Mucosa of rectum (tissue), 2 donors: ENCODE measurements at regions not wholly inside any gene's neighbourhood (a gene's known extent, or its start where the extent isn't known, plus 50 kb on each side); places are given as distances from the start of the nearest gene placed in this dataset.

Experiments used
- H3K27ac ChIP-seq, 2 donors: one replicate each; pipeline ENCODE4 v1.7.0; 2013; ENCODE audit warnings: inconsistent platforms in 2 of 2, low read depth in 2 of 2, low read length in 2 of 2
- H3K27me3 ChIP-seq, 2 donors: one replicate each; pipeline ENCODE4 v1.7.0; 2013; ENCODE audit warnings: low read length in 2 of 2; ENCODE audit not compliant: control insufficient read depth in 2 of 2, insufficient read depth in 2 of 2
- H3K36me3 ChIP-seq, 2 donors: one replicate each; pipeline ENCODE4 v1.7.0; 2013; ENCODE audit warnings: low read length in 2 of 2; ENCODE audit not compliant: control insufficient read depth in 2 of 2, insufficient read depth in 2 of 2
- H3K4me1 ChIP-seq, 2 donors: one replicate each; pipeline ENCODE4 v1.7.0; 2013; ENCODE audit warnings: low read length in 2 of 2, mild to moderate bottlenecking in 1 of 2; ENCODE audit not compliant: control insufficient read depth in 2 of 2, insufficient read depth in 2 of 2
- H3K4me3 ChIP-seq, 2 donors: one replicate each; pipeline ENCODE4 v1.7.0; 2013; ENCODE audit warnings: low read length in 2 of 2
- H3K9ac ChIP-seq, 2 donors: one replicate each; pipeline ENCODE4 v1.7.0; 2013; ENCODE audit warnings: low read length in 2 of 2, low read depth in 1 of 2, mild to moderate bottlenecking in 1 of 2
- H3K9me3 ChIP-seq, 2 donors: one replicate each; pipeline ENCODE4 v1.7.0; 2013; ENCODE audit warnings: low read length in 2 of 2; ENCODE audit not compliant: control insufficient read depth in 2 of 2
- donor health status: healthy.
- donor health status: Normal muscosa, but diverticular disease.

GRCh38 chr3:180295811-180296210 lies 259.1 kb upstream of the PEX5L start:
- no peak overlapping the region for H3K4me3 ChIP-seq
- peaks cover 0 to 3% of the 10 kb centered on the region in 2 donors for H3K9me3 ChIP-seq
- no peaks in the 10 kb centered on the region for H3K36me3 ChIP-seq
- H3K27me3 ChIP-seq: no peaks in the 10 kb centered on the region
- no peak overlapping the region for H3K27ac ChIP-seq
- no peaks in the 10 kb centered on the region for H3K4me1 ChIP-seq
- no peak overlapping the region for H3K9ac ChIP-seq

- H3K9me3 ChIP-seq: peaks cover 0 to 3% of the 10 kb centered on the region in 2 donors
- H3K4me3 ChIP-seq: no peak overlapping the region
- H3K36me3 ChIP-seq: no peaks in the 10 kb centered on the region
- H3K27ac ChIP-seq: no peak overlapping the region
- H3K9ac ChIP-seq: no peak overlapping the region
- H3K4me1 ChIP-seq: no peaks in the 10 kb centered on the region
- no peaks in the 10 kb centered on the region for H3K27me3 ChIP-seq
Measured at GRCh38 chr3:180296971-180297370, 260.2 kb upstream of the PEX5L start.

DNA sequence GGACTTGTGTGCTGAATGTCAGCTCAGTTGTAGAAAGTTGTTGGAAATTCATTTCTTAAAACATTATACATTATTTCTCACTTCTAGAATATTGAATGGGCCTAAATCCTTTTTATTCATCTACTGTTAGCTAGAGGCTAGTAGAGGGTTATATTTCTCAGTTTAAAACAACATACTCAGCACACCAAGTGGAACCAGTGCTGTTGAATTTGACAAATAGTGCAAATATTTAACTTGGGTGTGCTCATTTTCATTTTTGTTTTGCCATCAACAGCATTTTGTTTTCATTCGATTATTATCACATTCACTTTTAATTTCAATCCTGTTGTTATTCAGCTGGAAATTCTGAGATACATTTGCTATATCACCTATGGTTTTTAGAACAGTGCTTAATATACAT lies 269.4 kb upstream of the PEX5L start:
- no peaks in the 10 kb centered on the region for H3K9me3 ChIP-seq
- H3K27me3 ChIP-seq: no peaks in the 10 kb centered on the region
- H3K9ac ChIP-seq: no peak overlapping the region
- no peak overlapping the region for H3K27ac ChIP-seq
- H3K4me1 ChIP-seq: no peaks in the 10 kb centered on the region
- no peaks in the 10 kb centered on the region for H3K36me3 ChIP-seq
- no peak overlapping the region for H3K4me3 ChIP-seq

DNA sequence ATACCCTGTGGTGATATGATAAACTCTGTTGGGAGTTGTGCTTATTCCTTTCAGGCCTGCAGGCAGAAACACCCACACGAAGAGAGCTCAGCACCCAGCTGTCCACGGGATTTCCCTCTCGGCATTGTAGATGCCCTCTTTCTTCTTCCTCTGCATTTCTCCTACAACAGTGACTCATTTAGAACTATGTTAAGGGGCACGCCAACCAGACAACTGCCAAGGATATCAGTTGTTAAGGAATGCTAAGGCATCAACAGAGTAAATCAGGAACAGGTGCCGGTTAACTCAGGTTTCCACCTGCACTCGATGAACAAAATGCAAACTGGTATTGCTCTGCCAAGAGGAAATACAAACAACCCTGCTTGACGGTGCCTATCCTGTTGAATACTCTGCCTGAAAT lies 270.0 kb upstream of the PEX5L start:
- Histone ChIP-seq H3K9me3 (no peaks in the 10 kb centered on the region), H3K9ac (no peak overlapping the region), H3K4me3 (no peak overlapping the region), H3K4me1 (no peaks in the 10 kb centered on the region), H3K36me3 (no peaks in the 10 kb centered on the region), H3K27me3 (no peaks in the 10 kb centered on the region), H3K27ac (no peak overlapping the region)

DNA sequence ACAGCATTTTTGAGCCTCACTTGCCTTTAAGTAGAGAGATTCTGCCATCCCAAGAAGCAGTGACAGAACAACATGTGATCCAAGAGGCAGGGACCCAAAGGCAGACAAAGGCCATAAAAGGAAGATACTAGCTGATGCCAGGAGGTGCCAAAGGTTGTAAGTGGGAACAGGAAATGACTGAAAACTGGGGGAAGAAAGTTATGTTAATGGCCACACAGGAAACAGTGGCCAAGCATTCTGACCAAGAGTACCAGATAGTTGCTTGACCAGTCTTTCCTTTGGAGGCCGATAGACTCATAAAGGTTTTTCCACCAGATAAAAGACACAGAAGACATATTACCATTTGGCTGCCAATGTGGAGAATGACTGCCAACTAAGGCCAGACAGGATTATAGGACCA lies 274.5 kb upstream of the PEX5L start:
- H3K27ac ChIP-seq: no peak overlapping the region
- no peak overlapping the region for H3K9ac ChIP-seq
- no peaks in the 10 kb centered on the region for H3K4me1 ChIP-seq
- H3K36me3 ChIP-seq: no peaks in the 10 kb centered on the region
- no peaks in the 10 kb centered on the region for H3K27me3 ChIP-seq
- H3K4me3 ChIP-seq: no peak overlapping the region
- no peaks in the 10 kb centered on the region for H3K9me3 ChIP-seq

GRCh38 chr3:180316321-180316720 lies 279.6 kb upstream of the PEX5L start:
- H3K4me3 ChIP-seq: no peak overlapping the region
- no peak overlapping the region for H3K9ac ChIP-seq
- H3K36me3 ChIP-seq: no peaks in the 10 kb centered on the region
- H3K9me3 ChIP-seq: peaks cover 0 to 5% of the 10 kb centered on the region in 2 donors
- no peaks in the 10 kb centered on the region for H3K27me3 ChIP-seq
- H3K27ac ChIP-seq: no peak overlapping the region
- no peaks in the 10 kb centered on the region for H3K4me1 ChIP-seq

- H3K27ac ChIP-seq: no peak overlapping the region
- peaks cover 0 to 5% of the 10 kb centered on the region in 2 donors for H3K9me3 ChIP-seq
- H3K9ac ChIP-seq: no peak overlapping the region
- no peaks in the 10 kb centered on the region for H3K27me3 ChIP-seq
- H3K4me1 ChIP-seq: no peaks in the 10 kb centered on the region
- H3K4me3 ChIP-seq: no peak overlapping the region
- no peaks in the 10 kb centered on the region for H3K36me3 ChIP-seq
Measured at GRCh38 chr3:180319461-180319860, 282.5 kb upstream of the TTC14 start.

DNA sequence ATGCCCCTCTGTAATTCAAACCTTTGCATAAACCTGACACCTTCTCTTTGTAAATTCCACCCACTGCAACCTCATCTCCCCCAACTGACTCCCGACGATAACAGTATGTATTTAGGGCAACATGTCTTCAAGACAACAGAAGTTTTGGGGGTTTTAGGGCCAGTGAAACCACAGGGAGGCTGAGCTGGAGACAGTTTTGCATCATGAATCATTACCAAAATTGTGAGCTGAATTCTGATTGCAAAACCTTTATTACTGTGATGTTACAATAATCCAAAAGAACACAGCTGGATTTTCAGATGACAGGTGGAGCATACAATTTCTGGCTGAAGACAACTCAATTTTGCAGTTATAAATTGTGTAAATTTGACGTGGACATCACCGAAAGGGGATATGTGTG lies 281.3 kb upstream of the TTC14 start:
- Histone ChIP-seq H3K27me3 (no peaks in the 10 kb centered on the region), H3K4me1 (no peaks in the 10 kb centered on the region), H3K27ac (no peak overlapping the region), H3K36me3 (no peaks in the 10 kb centered on the region), H3K4me3 (no peak overlapping the region), H3K9me3 (peaks cover 0 to 5% of the 10 kb centered on the region in 2 donors), H3K9ac (no peak overlapping the region)

DNA sequence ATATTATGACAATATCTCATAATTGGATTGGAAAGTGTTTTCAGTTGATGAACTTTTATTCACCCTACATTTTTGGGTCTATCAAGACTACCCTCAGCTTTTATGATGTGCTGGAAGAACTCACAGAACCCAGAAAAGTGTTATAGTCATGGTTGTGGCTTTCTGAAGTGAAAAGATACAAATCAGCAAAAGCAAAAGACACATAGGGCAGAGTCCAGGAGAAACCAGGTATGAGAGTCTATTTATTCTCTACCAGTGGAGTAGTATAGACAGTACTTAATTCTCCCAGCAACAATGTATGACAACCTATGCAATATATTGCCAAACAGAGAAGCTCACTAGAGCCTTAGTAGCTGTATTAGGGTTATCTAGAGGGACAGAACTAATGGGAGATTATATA lies 280.4 kb upstream of the TTC14 start:
- Histone ChIP-seq H3K9me3 (peaks cover 0 to 5% of the 10 kb centered on the region in 2 donors), H3K4me3 (no peak overlapping the region), H3K27me3 (no peaks in the 10 kb centered on the region), H3K4me1 (no peaks in the 10 kb centered on the region), H3K9ac (no peak overlapping the region), H3K27ac (no peak overlapping the region), H3K36me3 (no peaks in the 10 kb centered on the region)

DNA sequence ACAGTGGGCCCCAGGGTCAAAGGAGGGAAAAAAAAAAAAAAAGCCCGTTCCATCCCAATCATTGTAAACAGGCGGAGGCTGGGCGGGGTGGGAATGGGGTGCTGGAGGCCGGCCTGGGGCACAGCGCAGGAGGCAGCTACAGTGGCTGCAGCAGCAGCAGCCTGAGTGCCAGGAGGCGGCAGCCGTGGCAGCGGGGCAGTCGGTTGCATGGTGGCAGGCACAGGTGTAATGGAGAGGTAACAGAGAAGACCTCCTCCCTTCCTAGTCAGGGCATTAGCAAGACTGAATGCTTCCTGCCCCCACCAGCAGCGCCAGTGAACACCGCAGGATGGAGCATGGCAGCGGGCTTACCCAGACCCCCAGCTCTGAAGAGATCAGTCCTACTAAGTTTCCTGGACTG lies 279.1 kb upstream of the TTC14 start:
- Histone ChIP-seq H3K4me1 (no peaks in the 10 kb centered on the region), H3K9ac (no peak overlapping the region), H3K9me3 (peaks cover 0 to 3% of the 10 kb centered on the region in 2 donors), H3K27me3 (no peaks in the 10 kb centered on the region), H3K4me3 (no peak overlapping the region), H3K27ac (no peak overlapping the region), H3K36me3 (no peaks in the 10 kb centered on the region)

DNA sequence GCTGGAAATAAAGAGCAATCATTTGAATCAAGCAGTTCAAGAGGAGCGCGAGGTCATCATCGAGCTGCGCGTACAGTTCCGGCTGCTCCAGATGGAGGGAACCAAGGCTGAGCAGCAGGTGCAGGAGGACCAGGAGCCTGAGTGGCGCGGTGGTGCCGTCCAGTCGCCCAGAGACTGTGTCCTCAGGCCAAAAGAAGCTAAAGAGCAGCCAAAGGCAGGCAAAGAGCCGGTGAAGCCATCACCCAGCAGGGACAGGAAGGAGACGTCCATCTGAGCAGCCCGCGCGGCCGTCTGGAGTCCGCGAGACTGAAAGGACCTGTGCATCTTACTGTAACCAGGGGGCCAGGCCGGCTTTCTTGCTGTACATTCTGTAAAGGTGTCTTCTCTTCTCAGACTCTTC lies 277.2 kb upstream of the TTC14 start:
- Histone ChIP-seq H3K36me3 (no peaks in the 10 kb centered on the region), H3K27ac (no peak overlapping the region), H3K4me1 (no peaks in the 10 kb centered on the region), H3K9ac (no peak overlapping the region), H3K27me3 (no peaks in the 10 kb centered on the region), H3K4me3 (no peak overlapping the region), H3K9me3 (peaks cover 0 to 3% of the 10 kb centered on the region in 2 donors)
